Body of pancreas (tissue), 4 donors: ENCODE measurements at regions not wholly inside any gene's neighbourhood (a gene's known extent, or its start where the extent isn't known, plus 50 kb on each side); places are given as distances from the start of the nearest gene placed in this dataset.

ENCODE experiments used
- ATAC-seq: fragments of 150-250 bp; one replicate; pipeline ENCODE4 v1.9.1; 2016
- DNase-seq, 4 donors: peaks; one replicate each; pipeline ENCODE4 v3.0.0-alpha.2; 2019
- H3K27ac ChIP-seq, 4 donors: fragments of 200-600 bp; sonication (generic); 1 replicate in 3 of 4; 2 replicates in 1 of 4; pipeline versions ENCODE4 v1.5.1 to v1.6.1; 2016 to 2019; ENCODE audit warnings: mild to moderate bottlenecking in 1 of 4, mixed read lengths in 1 of 4, moderate library complexity in 1 of 4
- H3K27me3 ChIP-seq, 2 donors: fragments of 200-600 bp; sonication (generic); one replicate each; pipeline ENCODE4 v1.6.0; 2016; ENCODE audit warnings: mild to moderate bottlenecking in 1 of 2
- H3K36me3 ChIP-seq, 2 donors: fragments of 200-600 bp; sonication (generic); replicated peaks in 1 of 2; 2 replicates each; pipeline ENCODE4 v1.5.1; 2016; ENCODE audit warnings: low read depth in 2 of 2; ENCODE audit not compliant: insufficient read depth in 1 of 2
- H3K4me1 ChIP-seq: fragments of 200-600 bp; sonication (generic); one replicate; pipeline ENCODE4 v1.6.0; 2016
- H3K4me3 ChIP-seq, 2 donors: fragments of 200-600 bp; sonication (generic); 1 replicate in 1 of 2; 2 replicates in 1 of 2; pipeline ENCODE4 v1.5.1; 2016 to 2019
- H3K9me3 ChIP-seq, 3 donors: fragments of 200-600 bp; sonication (generic); 1 replicate in 2 of 3; 2 replicates in 1 of 3; pipeline ENCODE4 v1.5.1; 2016
- POLR2A ChIP-seq, 3 donors: fragments of 450-650 bp; IDR thresholded peaks; one replicate each; pipeline ENCODE4 v1.6.1; 2016; ENCODE audit warnings: antibody characterized with exemption in 3 of 3, mild to moderate bottlenecking in 2 of 3
- WGBS, 2 donors: methylation state at CpG; one replicate each; pipeline ENCODE4 v1.1.5; 2017; 5-methylcytosine and 5-hydroxymethylcytosine counted together
- intact Hi-C: fragments of 100-400 bp; cut with DNase I; formaldehyde crosslinking; loops from one replicate; pipeline ENCODE4 v1.15.1; 2023
- TF ChIP-seq, protein P1 (sequence below), 7 experiments: fragments of 450-650 bp in 4 of 7; fragments of 200-600 bp in 3 of 7; sonication (generic) in 3 of 7; IDR thresholded peaks; one replicate each; pipeline ENCODE4 v1.5.1; 2016 to 2019; ENCODE audit warnings: antibody characterized with exemption in 7 of 7

DNA sequence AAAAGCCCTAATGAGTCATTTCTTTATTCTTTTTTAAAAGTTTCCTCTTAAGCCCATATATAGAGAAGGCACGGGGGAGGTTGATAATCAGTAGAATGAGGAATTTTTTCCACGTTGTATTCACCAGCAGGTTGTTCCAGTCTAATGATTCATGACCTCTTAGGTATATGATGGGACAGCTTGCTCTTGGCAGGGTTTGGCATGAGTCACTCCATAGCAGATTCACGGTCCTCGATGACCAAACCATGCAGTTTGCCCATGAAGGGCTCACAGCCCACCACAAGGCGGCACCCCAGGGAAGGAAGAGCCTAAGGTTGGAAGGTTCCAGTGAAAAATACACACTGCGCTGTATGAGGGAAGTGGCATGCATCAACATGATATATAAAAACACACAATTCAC lies 623.8 kb upstream of the DIPK2B start:
- no peak for ATAC-seq
- Histone ChIP-seq H3K36me3 (no peaks in the 10 kb centered on the region), H3K4me3 (no peak overlapping the region), H3K9me3 (no peaks in the 10 kb centered on the region), H3K27ac (no peak overlapping the region), H3K27me3 (no peaks in the 10 kb centered on the region), H3K4me1 (no peaks in the 10 kb centered on the region)
- intact Hi-C loops = no loop called here
- TF ChIP-seq POLR2A (IDR thresholded peaks at IDR 0.05) = no peak
- TF ChIP-seq, protein P1, sequence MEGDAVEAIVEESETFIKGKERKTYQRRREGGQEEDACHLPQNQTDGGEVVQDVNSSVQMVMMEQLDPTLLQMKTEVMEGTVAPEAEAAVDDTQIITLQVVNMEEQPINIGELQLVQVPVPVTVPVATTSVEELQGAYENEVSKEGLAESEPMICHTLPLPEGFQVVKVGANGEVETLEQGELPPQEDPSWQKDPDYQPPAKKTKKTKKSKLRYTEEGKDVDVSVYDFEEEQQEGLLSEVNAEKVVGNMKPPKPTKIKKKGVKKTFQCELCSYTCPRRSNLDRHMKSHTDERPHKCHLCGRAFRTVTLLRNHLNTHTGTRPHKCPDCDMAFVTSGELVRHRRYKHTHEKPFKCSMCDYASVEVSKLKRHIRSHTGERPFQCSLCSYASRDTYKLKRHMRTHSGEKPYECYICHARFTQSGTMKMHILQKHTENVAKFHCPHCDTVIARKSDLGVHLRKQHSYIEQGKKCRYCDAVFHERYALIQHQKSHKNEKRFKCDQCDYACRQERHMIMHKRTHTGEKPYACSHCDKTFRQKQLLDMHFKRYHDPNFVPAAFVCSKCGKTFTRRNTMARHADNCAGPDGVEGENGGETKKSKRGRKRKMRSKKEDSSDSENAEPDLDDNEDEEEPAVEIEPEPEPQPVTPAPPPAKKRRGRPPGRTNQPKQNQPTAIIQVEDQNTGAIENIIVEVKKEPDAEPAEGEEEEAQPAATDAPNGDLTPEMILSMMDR (IDR thresholded peaks at IDR 0.05) = peak in 1 of 7 experiments; percentile 12
- 55 to 61% methylated on average over 5 to 6 of the region's 6 CpGs for WGBS, 2 donors
- peak in 2 of 4 donors; percentile 10 to 17 for DNase-seq

DNA sequence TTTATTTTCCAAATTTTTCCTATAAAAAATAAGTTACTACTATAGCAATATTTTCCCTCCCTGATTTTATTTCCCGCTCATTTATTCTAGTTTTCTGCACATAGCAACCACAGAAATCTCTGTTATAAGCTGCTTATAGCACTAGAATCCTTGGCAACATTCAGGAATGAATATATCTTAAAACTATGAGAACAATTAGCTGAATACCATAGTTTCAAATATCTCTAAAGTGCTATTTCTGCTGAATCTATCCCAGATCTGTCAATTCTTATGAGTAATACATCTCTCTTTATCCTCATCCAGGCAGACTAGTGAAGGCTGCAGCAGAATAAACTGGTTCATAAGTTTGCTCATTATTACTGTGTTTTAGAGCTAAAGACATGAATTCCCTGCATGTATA lies 622.9 kb upstream of the DIPK2B start:
- H3K4me1 ChIP-seq = no peaks in the 10 kb centered on the region
- H3K27me3 ChIP-seq = no peaks in the 10 kb centered on the region
- no peaks in the 10 kb centered on the region for H3K9me3 ChIP-seq
- H3K27ac ChIP-seq = no peak overlapping the region
- no peak overlapping the region for H3K4me3 ChIP-seq
- H3K36me3 ChIP-seq = no peaks in the 10 kb centered on the region
- 91 to 95% methylated on average over 1 of the region's 1 CpG for WGBS, 2 donors
- ATAC-seq (no peak), DNase-seq (no peak)
- TF ChIP-seq, protein P1 (IDR thresholded peaks at IDR 0.05) = no peak
- no peak for TF ChIP-seq POLR2A (IDR thresholded peaks at IDR 0.05)
- intact Hi-C loops = no loop called here

DNA sequence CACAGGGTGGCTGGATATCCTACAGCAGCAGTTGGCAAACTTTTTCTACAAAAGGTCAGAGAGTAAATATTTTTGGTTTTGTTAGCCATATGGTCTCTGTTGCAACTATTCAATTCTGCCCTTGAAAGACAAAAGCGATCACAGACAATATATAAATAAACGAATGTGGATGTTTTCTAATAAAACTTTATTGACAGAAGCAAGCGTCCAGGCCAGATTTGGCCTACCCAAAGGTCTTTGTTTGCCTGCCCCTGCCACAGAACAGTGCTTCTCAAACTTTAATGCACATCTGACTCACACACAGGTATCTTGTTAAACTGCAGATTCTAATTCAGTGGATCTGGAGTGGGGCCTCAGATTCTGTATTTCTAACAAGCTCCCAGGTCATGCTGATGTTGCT lies 621.4 kb upstream of the DIPK2B start:
- TF ChIP-seq, protein P1 (IDR thresholded peaks at IDR 0.05) = no peak
- no peak for TF ChIP-seq POLR2A (IDR thresholded peaks at IDR 0.05)
- Histone ChIP-seq H3K9me3 (no peaks in the 10 kb centered on the region), H3K27ac (no peak overlapping the region), H3K4me1 (no peaks in the 10 kb centered on the region), H3K27me3 (no peaks in the 10 kb centered on the region), H3K36me3 (no peaks in the 10 kb centered on the region), H3K4me3 (no peak overlapping the region)
- intact Hi-C loops = no loop called here
- no peak for DNase-seq
- ATAC-seq = no peak
- WGBS, 2 donors = 82 to 87% methylated on average over 3 of the region's 3 CpGs

DNA sequence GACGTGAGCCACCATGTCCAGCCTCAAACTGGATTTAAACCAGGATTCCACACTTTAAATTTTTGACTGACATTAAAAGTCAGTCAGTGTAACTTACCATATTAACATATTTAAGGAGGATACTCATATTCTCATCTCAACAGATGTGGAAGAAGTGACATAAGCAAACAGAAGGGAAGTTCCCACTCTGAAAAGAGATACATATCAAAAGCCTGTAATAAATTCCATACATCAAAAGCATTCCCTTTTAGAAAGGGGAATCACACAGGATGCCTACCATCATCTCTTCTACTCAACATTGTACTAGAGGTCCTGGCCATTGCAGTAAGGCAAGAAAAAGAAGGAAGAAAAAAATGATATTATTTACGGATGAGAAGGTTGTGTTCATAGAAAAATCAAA lies 618.2 kb upstream of the DIPK2B start:
- no peaks in the 10 kb centered on the region for H3K36me3 ChIP-seq
- H3K4me1 ChIP-seq = no peaks in the 10 kb centered on the region
- ATAC-seq (no peak), DNase-seq (no peak)
- 81 to 83% methylated on average over 2 of the region's 2 CpGs for WGBS, 2 donors
- no peaks in the 10 kb centered on the region for H3K27me3 ChIP-seq
- TF ChIP-seq POLR2A (IDR thresholded peaks at IDR 0.05) = no peak
- TF ChIP-seq, protein P1 (IDR thresholded peaks at IDR 0.05) = no peak
- intact Hi-C loops = no loop called here
- H3K4me3 ChIP-seq = no peak overlapping the region
- no peak overlapping the region for H3K27ac ChIP-seq
- no peaks in the 10 kb centered on the region for H3K9me3 ChIP-seq

DNA sequence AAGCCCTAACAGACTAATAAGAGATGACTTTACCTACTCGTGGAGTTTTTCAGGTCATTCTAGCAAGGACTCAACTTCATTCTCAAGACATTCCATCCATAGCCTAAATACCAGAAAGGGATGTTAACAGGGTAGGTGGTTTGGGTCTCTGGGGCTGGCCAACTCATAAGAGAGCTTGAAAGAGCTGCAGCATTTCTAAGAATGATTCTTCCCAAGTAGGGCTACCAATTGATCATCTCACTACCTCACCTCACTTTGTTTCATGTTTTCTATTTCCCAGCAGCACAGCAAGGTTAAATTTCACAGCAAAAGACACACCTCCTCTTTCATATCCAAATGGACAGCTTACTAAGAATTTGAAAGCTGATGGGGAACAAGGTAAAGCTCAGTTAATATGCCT lies 614.8 kb upstream of the DIPK2B start:
- Histone ChIP-seq H3K27me3 (no peaks in the 10 kb centered on the region), H3K4me3 (no peak overlapping the region), H3K9me3 (no peaks in the 10 kb centered on the region), H3K36me3 (no peaks in the 10 kb centered on the region), H3K4me1 (no peaks in the 10 kb centered on the region), H3K27ac (no peak overlapping the region)
- WGBS, 2 donors = 44 to 56% methylated on average over 1 of the region's 1 CpG
- DNase-seq (no peak), ATAC-seq (no peak)
- intact Hi-C loops = no loop called here
- TF ChIP-seq POLR2A (IDR thresholded peaks at IDR 0.05) = no peak
- TF ChIP-seq, protein P1 (IDR thresholded peaks at IDR 0.05) = no peak
